IMR-90 (cell line): ENCODE measurements at regions not wholly inside any gene's neighbourhood (a gene's known extent, or its start where the extent isn't known, plus 50 kb on each side); places are given as distances from the start of the nearest gene placed in this dataset.

ENCODE experiments used
- ATAC-seq: fragments of 200-7000 bp; cut with Tn5 transposase; 2 replicates; pipeline ENCODE4 v1.9.1; 2020; ENCODE audit warnings: low read depth, mild to moderate bottlenecking, moderate library complexity
- BruUV-seq: library from RNA; stranded (reverse); fragments of 400-500 nt; replicated peaks from 2 replicates; lab custom pipeline; 2021; lab: Mats Ljungman, UMichigan
- CTCF ChIA-PET: fragments of 300-600 bp; formaldehyde crosslinking; extraction: SDS; loops from one replicate; lab custom pipeline; 2021; ENCODE audit warnings: antibody characterized with exemption; lab: Yijun Ruan, JAX
- POLR2A ChIA-PET: fragments of 300-600 bp; sonication (Branson Sonifier 250); formaldehyde crosslinking; loops from one replicate; lab custom pipeline; 2022; ENCODE audit warnings: antibody characterized with exemption; ENCODE audit not compliant: unreplicated experiment; lab: Charles Lee
- DNase-seq: peaks from one replicate; pipeline ENCODE4 v3.0.0; 2013
- H2AFZ ChIP-seq: replicated peaks from 2 replicates; pipeline ENCODE3; 2013; ENCODE audit warnings: low read length, mild to moderate bottlenecking; ENCODE audit not compliant: poor library complexity
- H2AK5ac ChIP-seq: 2 replicates; pipeline ENCODE4 v1.6.1; 2013; ENCODE audit warnings: low read depth, low read length, inconsistent platforms
- H2AK9ac ChIP-seq: replicated peaks from 2 replicates; pipeline ENCODE3; 2013; ENCODE audit warnings: mild to moderate bottlenecking, low read depth, low read length, moderate library complexity; ENCODE audit not compliant: poor library complexity
- H2BK120ac ChIP-seq: 2 replicates; pipeline ENCODE4 v1.6.1; 2013; ENCODE audit warnings: low read depth, low read length, inconsistent platforms
- H2BK15ac ChIP-seq: 3 replicates; pipeline ENCODE4 v1.6.1; 2013; ENCODE audit warnings: low read depth, low read length, inconsistent platforms
- H2BK20ac ChIP-seq: 2 replicates; pipeline ENCODE4 v1.6.1; 2013; ENCODE audit warnings: low read depth, mild to moderate bottlenecking, inconsistent platforms, low read length, moderate library complexity
- H2BK5ac ChIP-seq: 2 replicates; pipeline ENCODE4 v1.6.1; 2013; ENCODE audit warnings: mild to moderate bottlenecking, low read depth, low read length, inconsistent platforms; ENCODE audit not compliant: poor library complexity, severe bottlenecking
- H3K14ac ChIP-seq: replicated peaks from 2 replicates; pipeline ENCODE4 v1.6.1; 2013; ENCODE audit warnings: low read depth, low read length, inconsistent platforms
- H3K18ac ChIP-seq: 2 replicates; pipeline ENCODE4 v1.6.1; 2013; ENCODE audit warnings: low read depth, low read length, control low read depth
- H3K23ac ChIP-seq: 2 replicates; pipeline ENCODE4 v1.6.1; 2013; ENCODE audit warnings: low read depth, low read length, inconsistent platforms
- H3K27ac ChIP-seq: 2 replicates; pipeline ENCODE4 v1.5.1; 2013; ENCODE audit warnings: mild to moderate bottlenecking, control low read depth, low read length; ENCODE audit not compliant: insufficient read depth
- H3K27me3 ChIP-seq: 2 replicates; pipeline ENCODE4 v1.6.1; 2013; ENCODE audit warnings: low read length; ENCODE audit not compliant: control insufficient read depth, insufficient read depth
- H3K36me3 ChIP-seq: 2 replicates; pipeline ENCODE4 v1.6.1; 2013; ENCODE audit warnings: low read length, mixed read lengths; ENCODE audit not compliant: control insufficient read depth, insufficient read depth
- H3K4ac ChIP-seq: 2 replicates; pipeline ENCODE4 v1.6.1; 2013; ENCODE audit warnings: low read depth, low read length, inconsistent platforms
- H3K4me1 ChIP-seq: 2 replicates; pipeline ENCODE4 v1.6.1; 2013; ENCODE audit warnings: low read length, mixed read lengths; ENCODE audit not compliant: control insufficient read depth, insufficient read depth
- H3K4me2 ChIP-seq: 2 replicates; pipeline ENCODE4 v1.6.1; 2013; ENCODE audit warnings: low read depth, mild to moderate bottlenecking, control low read depth, low read length, moderate library complexity
- H3K4me3 ChIP-seq: 2 replicates; pipeline ENCODE4 v1.5.1; 2013; ENCODE audit warnings: low read depth, mild to moderate bottlenecking, control low read depth, low read length, moderate library complexity; ENCODE audit not compliant: insufficient read depth
- H3K56ac ChIP-seq: 2 replicates; pipeline ENCODE4 v1.6.1; 2013; ENCODE audit warnings: low read length, inconsistent platforms; ENCODE audit not compliant: insufficient read depth; ENCODE audit errors: extremely low read depth
- H3K79me1 ChIP-seq, 2 experiments: 2 replicates each; pipeline ENCODE4 v1.6.1; 2013; ENCODE audit warnings: low read length in 2 of 2, inconsistent platforms in 1 of 2, low read depth in 1 of 2
- H3K9ac ChIP-seq: 2 replicates; pipeline ENCODE4 v1.6.1; 2013; ENCODE audit warnings: low read depth, low read length, control low read depth
- H3K9me1 ChIP-seq: 2 replicates; pipeline ENCODE4 v1.6.1; 2013; ENCODE audit warnings: low read length, inconsistent platforms; ENCODE audit not compliant: insufficient read depth
- H3K9me3 ChIP-seq: 2 replicates; pipeline ENCODE4 v1.6.1; 2013; ENCODE audit warnings: low read length; ENCODE audit not compliant: control insufficient read depth, insufficient read depth
- H4K20me1 ChIP-seq: 2 replicates; pipeline ENCODE4 v1.6.1; 2013; ENCODE audit warnings: low read length, inconsistent platforms; ENCODE audit not compliant: insufficient read depth
- H4K5ac ChIP-seq: 2 replicates; pipeline ENCODE4 v1.6.1; 2013; ENCODE audit warnings: mild to moderate bottlenecking, low read depth, low read length, control low read depth
- H4K8ac ChIP-seq, 2 experiments: 2 replicates each; pipeline ENCODE4 v1.6.1; 2013; ENCODE audit warnings: low read depth in 2 of 2, low read length in 2 of 2, control low read depth in 1 of 2, inconsistent platforms in 1 of 2
- H4K91ac ChIP-seq: 2 replicates; pipeline ENCODE4 v1.6.1; 2013; ENCODE audit warnings: low read depth, low read length, inconsistent platforms; ENCODE audit not compliant: insufficient read depth
- BHLHE40 ChIP-seq: fragments of 150-350 bp; IDR thresholded peaks from 2 replicates; pipeline ENCODE4 v1.6.1; 2016; ENCODE audit warnings: mild to moderate bottlenecking, low read depth, low read length
- CEBPB ChIP-seq: IDR thresholded peaks from 2 replicates; pipeline ENCODE4 v1.6.1; 2012; ENCODE audit warnings: low read depth, low read length, improper control_type of control experiment
- CHD1 ChIP-seq: IDR thresholded peaks from 2 replicates; pipeline ENCODE4 v1.6.1; 2012; ENCODE audit warnings: low read depth, low read length, improper control_type of control experiment
- FOS ChIP-seq: fragments of 150-350 bp; IDR thresholded peaks from 2 replicates; pipeline ENCODE4 v1.6.1; 2016; ENCODE audit warnings: low read depth, low read length
- MAFK ChIP-seq: IDR thresholded peaks from 2 replicates; pipeline ENCODE4 v1.6.1; 2012; ENCODE audit warnings: low read depth, low read length, improper control_type of control experiment
- MAZ ChIP-seq: IDR thresholded peaks from 2 replicates; pipeline ENCODE4 v1.6.1; 2012; ENCODE audit warnings: low read depth, mild to moderate bottlenecking, low read length, improper control_type of control experiment, moderate library complexity, borderline replicate concordance
- MXI1 ChIP-seq: IDR thresholded peaks from 2 replicates; pipeline ENCODE4 v1.6.1; 2012; ENCODE audit warnings: low read depth, mild to moderate bottlenecking, low read length, moderate library complexity, borderline replicate concordance
- NFE2L2 ChIP-seq: fragments of 150-350 bp; IDR thresholded peaks from 2 replicates; pipeline ENCODE4 v1.6.1; 2016; ENCODE audit warnings: low read depth, mild to moderate bottlenecking, low read length
- RCOR1 ChIP-seq: IDR thresholded peaks from 2 replicates; pipeline ENCODE4 v1.6.1; 2012; ENCODE audit warnings: mild to moderate bottlenecking, low read length, improper control_type of control experiment; ENCODE audit not compliant: insufficient replicate concordance
- SMC3 ChIP-seq: fragments of 150-350 bp; IDR thresholded peaks from 2 replicates; pipeline ENCODE4 v1.6.1; 2016; ENCODE audit warnings: low read depth, mild to moderate bottlenecking, antibody characterized with exemption, low read length, moderate library complexity
- WGBS, 2 experiments: methylation state at CpG; one replicate each; pipeline versions ENCODE4 v1.1.5 to v1.1.7; 2013; ENCODE audit warnings: missing lambda C conversion rate in 2 of 2; ENCODE audit not compliant: insufficient read length in 1 of 2; ENCODE audit errors: extremely low coverage in 2 of 2; 5-methylcytosine and 5-hydroxymethylcytosine counted together
- dilution Hi-C: fragments of 300-500 bp; cut with HindIII; formaldehyde crosslinking; loops from one replicate; pipeline ENCODE4 v1.14.3; 2018; ENCODE audit warnings: low sequenced_read_pairs; ENCODE audit not compliant: unreplicated experiment
- in situ Hi-C: fragments of 300-500 bp; cut with MboI; formaldehyde crosslinking; loops from 3 replicates; pipeline ENCODE4 v1.14.3; 2019; ENCODE audit warnings: low sequenced_read_pairs, inconsistent platforms, mixed read lengths
- intact Hi-C: fragments of 100-400 bp; cut with micrococcal nuclease; formaldehyde crosslinking; loops from 2 replicates; pipeline ENCODE4 v1.10.0; 2022

GRCh38 chr2:34317797-34318196 lies 718.7 kb upstream of the FAM98A start:
- H3K4ac ChIP-seq, result no peak overlapping the region
- in situ Hi-C loops (no loop called here), intact Hi-C loops (no loop called here), dilution Hi-C loops (no loop called here)
- H2AFZ ChIP-seq, result no peak overlapping the region
- H2AK5ac ChIP-seq, result no peak overlapping the region
- no peak for ATAC-seq
- H2BK20ac ChIP-seq, result no peak overlapping the region
- H3K56ac ChIP-seq, result no peak overlapping the region
- BruUV-seq, result no TSS peak
- no peak overlapping the region for H2AK9ac ChIP-seq
- ChIA-PET POLR2A (no interaction called here), CTCF (no interaction called here)
- H3K79me1 ChIP-seq, result no peaks in the 10 kb centered on the region
- no peak for DNase-seq
- H3K4me1 ChIP-seq, result no peaks in the 10 kb centered on the region
- H4K20me1 ChIP-seq, result no peaks in the 10 kb centered on the region
- H3K36me3 ChIP-seq, result no peaks in the 10 kb centered on the region
- H2BK120ac ChIP-seq, result no peak overlapping the region
- H3K18ac ChIP-seq, result no peak overlapping the region
- no peak overlapping the region for H4K91ac ChIP-seq
- H4K8ac ChIP-seq, result no peak overlapping the region
- 0 out of 2 replicates have a peak, but pooled peaks cover 2% of the 10 kb centered on the region for H3K9me3 ChIP-seq
- no peak overlapping the region for H3K23ac ChIP-seq
- whole genome bisulfite sequencing, 2 experiments, result no CpG with 5 or more reads among the region's 3 CpGs
- H3K27ac ChIP-seq, result no peak overlapping the region
- H3K27me3 ChIP-seq, result no peaks in the 10 kb centered on the region
- H4K5ac ChIP-seq, result no peak overlapping the region
- no peak overlapping the region for H3K9ac ChIP-seq
- TF ChIP-seq CHD1 (no peak), NFE2L2 (no peak), MXI1 (no peak), SMC3 (no peak), BHLHE40 (no peak), MAFK (no peak), MAZ (no peak), CEBPB (no peak), RCOR1 (no peak), FOS (no peak)
- no peak overlapping the region for H2BK15ac ChIP-seq
- no peaks in the 10 kb centered on the region for H3K9me1 ChIP-seq
- no peak overlapping the region for H3K4me2 ChIP-seq
- no peak overlapping the region for H3K4me3 ChIP-seq
- no peak overlapping the region for H3K14ac ChIP-seq
- H2BK5ac ChIP-seq, result no peak overlapping the region
